ENCODE measurements at regions not wholly inside any gene's neighbourhood (a gene's known extent, or its start where the extent isn't known, plus 50 kb on each side); places are given as distances from the start of the nearest gene placed in this dataset.
"Not testable (repeated sequence)": the region's sequence is repeated elsewhere in the genome, so short reads cannot be mapped to it uniquely, and the experiment has no call there.

- no peak for DNase-seq (ENCODE audit: low read depth, low spot score)
Measured at GRCh38 chr4:25981749-25982148, 67.7 kb downstream of the SMIM20 start.

DNA sequence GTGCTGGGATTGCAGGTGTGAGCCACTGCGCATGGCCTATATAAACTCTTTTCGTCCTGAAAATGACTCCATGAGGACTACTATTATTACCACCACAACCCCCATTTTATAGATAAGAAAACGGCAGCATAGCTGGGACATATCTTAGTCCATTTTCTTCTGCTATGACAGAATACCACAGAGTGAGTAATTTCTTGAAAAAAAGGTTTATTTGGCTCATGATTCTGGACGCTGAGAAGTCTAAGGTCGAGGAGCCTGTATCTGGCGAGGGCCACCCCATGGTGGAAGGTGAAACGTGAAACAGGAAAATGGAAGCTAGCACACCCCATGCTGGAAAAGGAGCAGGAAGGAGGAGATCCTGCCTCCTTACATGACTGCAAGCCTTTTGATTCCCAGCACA, 68.9 kb downstream of the SMIM20 start:
- DNase-seq (ENCODE audit: low read depth, low spot score): no peak

GRCh38 chr4:25984266-25984665, 70.2 kb downstream of the SMIM20 start:
- DNase-seq (ENCODE audit: low read depth, low spot score): no peak

DNA sequence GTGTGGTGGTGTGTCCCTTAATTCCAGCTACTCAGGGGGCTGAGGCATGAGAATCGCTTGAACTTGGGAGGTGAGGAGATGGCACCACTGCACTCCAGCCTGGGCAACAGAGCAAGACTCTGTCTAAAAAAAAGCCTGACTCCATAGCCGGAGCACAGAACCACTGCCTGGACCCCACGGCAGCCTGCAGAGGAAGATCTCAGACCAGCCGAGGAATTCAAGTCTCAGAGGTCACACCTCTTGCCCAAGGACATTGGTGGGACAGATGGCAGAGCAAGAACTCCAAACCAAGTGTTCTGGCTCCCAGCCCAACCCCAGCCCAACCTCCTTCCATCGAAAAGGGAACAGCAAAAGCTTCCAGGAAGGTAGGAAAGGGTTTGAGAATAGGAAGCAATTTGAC, 70.8 kb downstream of the SMIM20 start:
- no peak for DNase-seq (ENCODE audit: low read depth, low spot score)

- no peak for DNase-seq (ENCODE audit: low read depth, low spot score)
Measured at GRCh38 chr4:25986807-25987206, 72.8 kb downstream of the SMIM20 start.

- DNase-seq (ENCODE audit: low read depth, low spot score): no peak
Measured at GRCh38 chr4:25991340-25991739, 77.3 kb downstream of the SMIM20 start.

DNA sequence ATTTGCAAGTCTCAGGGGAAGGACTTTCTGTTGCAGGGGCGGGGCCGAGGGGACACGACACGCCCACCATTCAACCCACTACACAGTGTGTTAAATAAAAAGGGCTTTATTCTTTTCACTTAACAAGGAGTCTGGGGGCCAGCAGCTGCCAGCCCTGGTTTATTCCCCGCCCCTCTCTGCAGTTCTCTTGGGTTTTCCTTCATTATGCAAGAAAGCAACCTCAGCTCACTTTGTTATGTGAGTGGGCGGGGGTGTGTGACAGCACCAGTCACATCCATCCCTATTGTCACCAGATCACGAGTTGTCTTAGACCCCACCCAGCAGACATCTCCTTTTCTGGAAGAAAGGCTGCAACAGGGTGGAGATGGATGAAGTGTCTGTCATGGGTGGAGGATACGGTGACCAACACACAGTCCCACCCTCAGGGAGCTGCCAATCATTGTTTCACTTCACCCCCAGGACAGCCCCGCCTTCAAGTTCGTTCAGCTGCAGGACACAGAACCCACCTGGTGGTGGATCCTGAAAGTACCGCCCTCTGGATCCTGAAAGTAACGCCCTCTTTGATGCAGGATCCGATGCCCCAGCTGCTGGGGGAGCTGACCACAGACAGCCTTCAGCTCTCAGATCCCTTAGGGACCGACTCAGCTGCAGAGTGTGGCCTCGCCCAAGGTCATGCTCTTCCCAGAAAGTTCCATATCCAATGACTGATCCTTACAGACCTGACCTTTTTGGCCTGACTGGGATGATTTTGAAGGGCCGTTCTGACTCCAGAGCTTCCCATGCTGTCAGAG, 79.6 kb downstream of the SMIM20 start:
- DNase-seq (ENCODE audit: low read depth, low spot score): peak; percentile 98

GRCh38 chr4:25994577-25994976, 80.6 kb downstream of the SMIM20 start:
- DNase-seq (ENCODE audit: low read depth, low spot score): not testable (repeated sequence)

DNA sequence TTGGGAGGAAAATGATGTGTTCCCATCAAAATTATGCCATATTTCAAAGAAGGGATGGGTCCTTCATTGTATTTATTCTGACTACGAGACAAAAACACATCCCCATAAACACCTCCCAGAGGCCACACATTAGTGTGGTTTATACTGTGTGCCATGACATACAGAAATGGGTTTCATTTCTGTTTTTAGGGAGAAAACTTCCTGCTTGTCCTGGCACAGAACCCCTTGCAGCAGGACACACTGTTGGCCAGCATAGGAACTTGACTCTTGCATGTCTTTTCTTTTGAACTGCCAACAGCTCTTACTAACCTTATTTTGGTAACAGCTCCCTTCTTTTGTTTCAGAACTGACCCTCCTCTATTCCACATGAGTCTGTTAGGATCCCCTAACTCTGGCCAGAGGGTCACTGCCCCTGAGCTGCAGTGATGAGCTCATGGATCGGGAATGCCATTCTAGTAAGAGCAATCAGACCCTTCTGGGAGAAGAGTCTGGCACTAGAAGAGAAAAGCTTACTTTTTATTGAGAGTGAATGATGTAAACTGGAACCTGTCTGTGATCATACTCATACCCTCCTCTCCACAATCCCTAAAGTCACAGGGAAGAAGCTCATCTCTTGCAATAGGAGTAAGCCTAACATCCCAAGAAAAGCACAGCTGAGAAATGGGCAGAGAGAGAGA, 86.4 kb downstream of the SMIM20 start:
- no peak for DNase-seq (ENCODE audit: low read depth, low spot score)

DNA sequence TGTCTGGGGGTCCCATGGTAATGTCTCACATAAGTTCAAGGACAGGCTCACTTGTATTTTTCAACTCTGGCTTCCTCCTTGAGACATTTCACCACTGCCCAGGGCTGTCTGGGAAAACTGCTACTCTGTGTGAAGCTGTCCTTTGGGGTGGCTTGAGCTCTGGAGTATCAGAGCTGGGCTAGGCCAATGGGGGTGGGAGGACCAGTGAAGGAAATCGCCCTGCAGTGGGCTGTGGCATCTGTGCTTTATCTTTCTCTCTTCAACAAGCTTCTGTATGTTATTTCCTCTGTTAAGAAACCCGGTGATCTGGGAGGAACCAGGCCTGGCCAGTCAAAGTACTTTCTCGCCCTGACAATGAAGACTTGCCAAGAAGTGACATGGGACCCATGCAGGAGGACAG, 87.4 kb downstream of the SMIM20 start:
- no peak for DNase-seq (ENCODE audit: low read depth, low spot score)

- no peak for DNase-seq (ENCODE audit: low read depth, low spot score)
Measured at GRCh38 chr4:26001816-26002215, 87.8 kb downstream of the SMIM20 start.

- no peak for DNase-seq (ENCODE audit: low read depth, low spot score)
Measured at GRCh38 chr4:26003056-26003455, 89.0 kb downstream of the SMIM20 start.

GRCh38 chr4:26004290-26004689, 90.3 kb downstream of the SMIM20 start:
- DNase-seq (ENCODE audit: low read depth, low spot score): no peak

GRCh38 chr4:26005764-26006163, 91.7 kb downstream of the SMIM20 start:
- DNase-seq (ENCODE audit: low read depth, low spot score): no peak

DNA sequence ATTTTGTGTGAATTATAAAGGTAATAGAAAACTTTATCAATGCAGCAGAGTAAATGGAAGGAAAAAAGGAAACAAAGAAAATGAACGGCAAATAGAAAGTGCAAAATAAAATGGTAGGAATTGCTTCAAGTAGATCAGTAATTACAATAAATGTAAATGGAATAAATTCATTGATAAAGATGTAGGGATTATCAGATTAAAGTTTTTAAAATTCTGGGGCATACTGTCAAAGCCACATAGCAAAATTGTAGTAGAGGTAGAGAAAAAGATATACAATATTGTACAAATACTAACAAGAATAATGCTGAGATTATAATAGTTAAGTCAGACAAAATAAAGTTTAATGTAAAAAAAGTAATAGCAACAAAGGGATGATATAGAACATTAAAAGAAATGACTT, 94.7 kb downstream of the SMIM20 start:
- DNase-seq (ENCODE audit: low read depth, low spot score): no peak

- no peak for DNase-seq (ENCODE audit: low read depth, low spot score)
Measured at GRCh38 chr4:26009502-26009901, 95.5 kb downstream of the SMIM20 start.

GRCh38 chr4:26010304-26010703, 96.3 kb downstream of the SMIM20 start:
- DNase-seq (ENCODE audit: low read depth, low spot score): no peak

DNA sequence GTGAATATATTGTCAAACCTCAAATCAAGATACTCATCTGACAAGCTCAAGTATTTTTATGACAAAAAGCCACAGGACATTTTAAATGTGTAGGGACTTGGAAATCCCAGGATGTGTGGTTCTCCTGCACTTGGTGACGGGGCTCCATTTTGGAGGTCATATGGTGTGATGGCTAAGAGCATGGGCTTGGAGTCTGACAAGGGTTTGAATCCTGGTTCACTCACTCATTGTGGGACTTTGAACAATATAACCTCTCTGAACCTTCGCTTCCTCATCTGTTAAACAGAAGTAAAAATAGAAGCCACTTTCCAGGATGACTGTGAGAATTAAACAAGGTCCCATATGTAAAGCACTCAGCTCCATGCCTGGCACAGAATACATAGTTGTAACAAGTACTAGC, 99.6 kb downstream of the SMIM20 start:
- DNase-seq (ENCODE audit: low read depth, low spot score): no peak

GRCh38 chr4:26015133-26015651, 101.2 kb downstream of the SMIM20 start:
- DNase-seq (ENCODE audit: low read depth, low spot score): no peak

GRCh38 chr4:26015906-26016305, 101.9 kb downstream of the SMIM20 start:
- DNase-seq (ENCODE audit: low read depth, low spot score): no peak

- no peak for DNase-seq (ENCODE audit: low read depth, low spot score)
Measured at GRCh38 chr4:26017531-26017930, 103.5 kb downstream of the SMIM20 start.

GRCh38 chr4:26017961-26018700, 104.1 kb downstream of the SMIM20 start:
- DNase-seq (ENCODE audit: low read depth, low spot score): not testable (repeated sequence)
